ENCODE measurements at regions not wholly inside any gene's neighbourhood (a gene's known extent, or its start where the extent isn't known, plus 50 kb on each side); places are given as distances from the start of the nearest gene placed in this dataset.

DNA sequence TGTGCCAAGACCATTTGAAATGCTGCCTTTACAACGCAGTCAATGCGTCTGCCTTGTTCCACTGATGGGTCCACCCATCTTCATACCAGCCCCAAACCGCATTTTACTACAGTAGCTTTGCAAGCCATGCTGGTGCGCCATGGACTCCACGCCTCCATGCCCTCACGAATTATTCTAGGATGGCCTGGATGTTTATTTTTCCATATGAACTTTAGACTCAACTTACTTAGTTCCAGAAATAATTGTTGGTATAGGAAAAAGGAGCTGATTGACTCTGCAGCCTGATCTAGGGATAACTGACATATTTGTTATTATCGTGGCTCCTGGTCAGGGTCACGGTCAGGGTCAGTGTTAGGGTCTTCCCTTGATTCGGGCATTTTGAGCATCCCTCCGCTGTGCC lies 70.0 kb upstream of the ZNF469 start:
- no peak for TF ChIP-seq POLR2A (IDR thresholded peaks at IDR 0.05; ENCODE audit: low read depth, low read length)
- TF ChIP-seq SPI1 (IDR thresholded peaks at IDR 0.05; ENCODE audit: low read depth, low read length): no peak
- no peak for TF ChIP-seq TAF1 (IDR thresholded peaks at IDR 0.05; ENCODE audit: low read depth, low read length)
